CD4-positive, alpha-beta T cell treated with Interleukin-4 for 4 hours (primary cell): ENCODE measurements at regions not wholly inside any gene's neighbourhood (a gene's known extent, or its start where the extent isn't known, plus 50 kb on each side); places are given as distances from the start of the nearest gene placed in this dataset.
"Not testable (repeated sequence)": the region's sequence is repeated elsewhere in the genome, so short reads cannot be mapped to it uniquely, and the experiment has no call there.

ENCODE experiments used
- DNase-seq: peaks from one replicate; pipeline ENCODE4 v3.0.0-alpha.2; 2020

DNA sequence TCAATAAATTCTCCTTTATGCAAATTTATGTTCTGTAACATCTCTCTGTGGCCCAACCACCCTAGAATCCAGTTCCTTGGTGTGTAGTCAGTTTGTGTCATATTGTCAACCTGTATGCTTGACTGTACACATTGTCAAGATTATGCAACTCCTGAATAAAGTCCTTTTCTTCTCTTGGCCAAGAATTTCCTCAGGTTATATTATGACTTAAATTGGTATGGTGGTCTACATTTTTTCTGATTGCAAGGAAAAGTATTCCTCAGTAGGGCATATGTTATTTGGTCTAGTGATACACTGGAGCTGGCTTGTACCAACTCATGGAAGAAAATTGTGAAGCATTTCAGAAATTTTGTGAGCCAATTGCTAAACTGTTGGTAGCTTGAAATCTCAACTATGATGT lies 482.8 kb upstream of the CHORDC1 start:
- no peak for DNase-seq

DNA sequence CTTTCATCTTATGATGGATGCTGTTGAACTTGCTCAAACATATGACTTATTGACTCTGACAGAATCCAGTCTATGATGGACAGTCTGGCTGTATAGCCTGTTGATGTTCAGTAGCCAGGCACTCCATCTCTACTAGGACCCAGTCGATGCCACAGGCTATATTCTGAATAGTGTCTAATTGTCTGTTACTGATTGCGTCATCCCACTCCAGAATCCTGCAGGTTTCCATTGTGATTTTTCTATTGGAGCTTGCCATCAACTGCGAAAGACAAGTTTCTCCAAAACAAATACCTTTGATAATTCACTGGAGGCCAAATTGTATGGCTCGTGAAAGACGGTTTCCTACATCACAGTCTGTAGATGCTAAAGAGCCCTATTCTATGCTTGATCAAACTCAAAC lies 481.7 kb upstream of the CHORDC1 start:
- DNase-seq = no peak

DNA sequence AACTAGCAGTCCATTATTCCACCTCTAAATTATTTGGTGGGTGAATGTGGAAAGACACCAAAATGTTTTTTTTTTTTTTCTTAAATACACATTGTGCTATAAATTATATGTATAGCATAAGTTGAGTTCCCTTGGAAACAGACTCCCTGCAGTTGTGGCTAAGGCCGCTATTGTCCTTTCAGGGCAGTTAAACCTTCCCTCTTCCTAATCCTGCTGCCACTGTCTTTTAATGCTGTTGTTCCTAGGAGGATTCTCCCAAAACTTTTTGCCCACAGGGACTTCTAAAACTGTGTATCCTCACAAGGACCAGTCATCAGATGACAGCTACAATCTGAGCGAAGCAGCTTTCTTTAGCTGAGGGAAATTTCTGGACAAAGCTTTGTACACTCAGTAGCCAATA lies 478.9 kb upstream of the CHORDC1 start:
- DNase-seq = no peak

DNA sequence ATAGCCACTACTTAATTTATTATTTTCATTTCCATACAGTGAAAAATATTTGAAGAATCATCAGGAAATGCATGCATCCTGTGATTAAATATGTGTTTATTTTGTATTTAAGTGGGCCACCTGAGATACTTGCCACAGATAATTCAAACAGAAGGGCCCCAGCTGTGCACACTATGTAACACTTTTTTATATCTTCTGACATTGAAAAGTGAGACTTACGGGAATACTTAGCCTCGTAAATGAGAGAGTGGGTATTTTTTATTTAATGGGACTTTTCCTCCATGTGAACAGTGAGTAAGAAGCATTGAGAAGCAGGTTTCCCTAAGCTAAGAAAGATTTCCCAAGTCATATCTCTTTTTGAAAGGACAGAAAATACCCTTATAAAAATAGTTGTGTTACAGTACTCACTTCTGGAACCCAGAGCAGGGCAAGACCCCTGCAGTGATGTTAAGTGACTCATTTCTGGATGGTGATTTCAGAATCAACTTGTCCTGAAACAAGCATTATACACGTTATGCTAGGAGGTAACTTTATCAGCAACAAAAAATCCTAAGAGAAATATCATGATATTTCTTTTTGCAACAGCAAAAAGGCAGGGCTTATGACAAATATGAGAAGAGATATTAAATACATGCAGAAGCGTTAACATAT lies 478.1 kb upstream of the CHORDC1 start:
- no peak for DNase-seq

DNA sequence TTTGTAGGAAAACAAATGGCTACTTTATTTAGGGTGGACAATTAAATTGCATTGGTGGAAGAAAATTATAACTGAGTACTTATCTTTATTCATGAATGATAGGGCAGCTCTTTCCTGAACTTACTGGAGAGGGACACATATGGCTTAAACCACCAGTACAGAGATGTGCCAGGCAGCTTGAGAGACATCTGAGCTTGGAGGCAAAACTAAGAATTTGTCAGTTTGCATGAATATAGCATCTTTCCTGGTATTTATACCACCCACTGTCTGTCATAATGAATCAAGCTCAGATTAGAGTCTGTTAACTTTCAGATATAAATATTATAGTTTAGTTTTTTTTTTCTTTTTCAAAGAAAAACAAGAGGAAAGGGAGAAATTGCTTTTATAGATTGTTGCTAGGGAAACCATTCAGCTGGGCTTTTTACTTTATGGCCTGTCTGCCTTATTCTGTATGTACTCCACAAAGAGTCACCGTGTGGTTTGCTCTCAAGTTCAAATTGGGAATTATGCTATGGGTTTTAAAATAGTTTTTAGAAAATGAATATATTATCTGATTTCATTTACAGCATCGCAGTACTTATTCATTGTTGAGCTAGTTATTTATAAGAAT lies 477.0 kb upstream of the CHORDC1 start:
- no peak for DNase-seq

DNA sequence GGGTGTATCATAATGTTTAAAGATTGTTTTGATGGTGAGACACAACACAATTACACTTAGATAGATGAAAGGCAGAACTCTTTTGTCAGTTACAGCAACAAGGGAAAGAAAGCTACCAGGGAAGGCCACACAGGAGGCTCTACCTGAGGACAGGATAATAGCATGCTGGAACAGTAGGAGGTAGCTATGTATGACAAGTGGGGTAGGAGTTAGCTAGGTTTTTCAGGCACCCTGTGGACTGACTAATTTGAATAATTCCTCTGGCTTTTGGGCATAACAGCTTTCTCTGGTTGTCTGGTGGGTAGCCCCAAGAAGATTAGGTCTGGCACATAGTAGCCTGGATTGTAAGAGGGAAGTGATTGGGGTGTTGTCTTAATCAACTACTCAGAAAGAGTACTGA lies 475.4 kb upstream of the CHORDC1 start:
- DNase-seq = no peak

DNA sequence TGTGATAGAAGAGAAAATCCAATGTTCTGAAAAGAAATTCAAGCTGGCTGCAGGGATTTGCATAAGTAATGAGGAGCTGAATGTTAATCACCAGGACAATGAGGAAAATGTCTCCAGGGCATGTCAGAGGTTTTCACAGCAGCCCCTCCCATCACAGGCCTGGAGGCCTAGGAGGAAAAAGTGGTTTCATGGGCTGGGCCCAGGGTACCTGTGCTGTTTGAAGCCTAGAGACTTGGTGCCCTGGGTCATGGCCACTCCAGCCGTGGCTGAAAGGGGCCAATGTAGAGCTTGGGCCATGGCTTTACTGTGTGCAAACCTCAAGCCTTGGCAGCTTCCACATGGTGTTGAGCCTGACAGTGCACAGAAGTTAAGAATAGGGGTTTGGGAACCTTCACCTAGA lies 452.6 kb upstream of the CHORDC1 start:
- not testable (repeated sequence) for DNase-seq

DNA sequence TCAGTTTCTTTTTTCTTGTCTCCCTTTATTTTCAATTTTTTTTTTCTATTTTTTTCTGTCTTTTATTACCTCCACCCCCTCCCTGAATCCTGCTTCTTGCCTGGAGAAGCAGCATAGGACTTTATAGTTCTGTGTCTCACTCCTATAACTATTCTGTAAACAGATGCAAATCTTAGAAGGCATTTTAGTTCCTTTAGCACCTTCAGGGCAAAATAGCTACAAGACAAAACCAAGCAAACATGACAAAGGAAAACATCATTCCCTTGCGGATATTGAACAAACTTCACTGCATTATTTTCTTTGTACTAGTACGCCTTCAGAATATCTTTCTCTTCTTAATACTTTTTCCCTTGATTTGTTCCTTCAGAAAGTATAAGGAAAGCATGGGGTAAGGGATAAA lies 446.2 kb upstream of the CHORDC1 start:
- DNase-seq = no peak

DNA sequence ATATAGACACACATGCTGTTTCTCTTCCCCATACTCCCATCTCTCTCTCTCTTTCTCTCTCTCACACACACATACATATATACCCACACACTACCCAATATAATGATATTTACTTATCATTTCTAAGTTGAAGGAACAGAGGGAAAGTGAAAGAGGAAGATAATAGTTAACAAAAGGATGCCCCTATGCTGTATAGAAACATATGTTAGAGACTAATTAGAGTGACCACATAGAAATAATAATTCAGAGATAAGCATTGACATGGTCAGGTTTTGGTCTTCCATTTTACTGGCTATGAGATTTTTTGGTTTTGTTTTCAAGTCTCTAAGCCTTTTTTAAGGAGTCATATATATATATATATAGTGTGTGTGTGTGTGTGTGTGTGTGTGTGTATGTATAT lies 445.7 kb upstream of the CHORDC1 start:
- DNase-seq = no peak

DNA sequence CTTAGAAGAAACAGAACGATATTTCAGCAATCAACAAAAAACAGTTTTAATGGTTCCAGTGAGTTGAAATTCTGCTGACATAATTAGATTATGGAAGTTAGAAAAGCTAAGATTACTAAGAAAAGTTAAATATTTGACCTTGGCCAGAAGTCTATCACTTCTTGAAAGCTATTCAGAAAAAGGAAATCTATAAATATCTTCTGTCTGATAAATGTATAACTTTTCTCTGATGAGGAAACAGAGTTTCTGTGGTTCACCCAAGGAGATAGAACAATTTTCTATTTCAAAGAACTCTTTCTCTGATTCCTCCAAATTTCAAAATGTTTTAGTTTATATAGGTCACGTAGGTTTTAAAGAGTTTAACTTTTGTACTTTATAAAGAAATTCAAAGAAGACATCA lies 438.4 kb upstream of the CHORDC1 start:
- no peak for DNase-seq

DNA sequence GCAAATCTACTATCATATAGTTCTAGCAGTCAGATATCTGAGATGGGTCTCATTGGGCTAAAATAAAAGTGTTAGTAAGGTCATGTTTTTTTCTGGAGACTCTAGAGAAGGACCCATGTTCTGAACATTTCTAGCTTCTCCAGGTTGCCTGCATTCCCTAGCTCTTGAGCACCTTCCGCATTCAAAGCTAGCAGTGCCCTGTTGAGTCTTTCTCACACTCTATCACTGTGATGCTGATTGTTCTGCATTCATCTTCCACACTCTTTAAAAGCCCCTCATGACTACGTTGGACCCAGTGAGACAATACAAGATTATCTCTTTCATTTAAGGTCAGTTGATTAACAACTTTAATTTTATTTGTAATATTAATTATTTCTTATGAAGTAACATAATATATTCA lies 433.3 kb upstream of the CHORDC1 start:
- DNase-seq = no peak

DNA sequence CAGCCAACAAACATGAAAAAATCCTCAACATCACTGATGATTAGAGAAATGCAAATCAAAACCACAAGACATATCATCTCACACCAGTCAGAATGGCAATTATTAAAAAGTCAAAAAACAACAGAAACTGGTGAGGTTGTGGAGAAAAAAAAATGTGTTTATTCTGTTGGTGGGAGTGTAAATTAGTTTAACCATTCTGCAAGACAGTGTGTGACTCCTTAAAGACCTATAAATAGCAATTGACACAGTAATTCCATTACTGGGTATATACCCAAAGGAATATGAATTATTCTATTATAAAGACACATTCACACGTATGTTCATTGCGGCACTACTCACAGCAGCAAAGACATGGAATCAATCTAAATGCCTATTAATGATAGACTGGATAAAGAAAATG lies 427.3 kb upstream of the CHORDC1 start:
- DNase-seq = no peak

DNA sequence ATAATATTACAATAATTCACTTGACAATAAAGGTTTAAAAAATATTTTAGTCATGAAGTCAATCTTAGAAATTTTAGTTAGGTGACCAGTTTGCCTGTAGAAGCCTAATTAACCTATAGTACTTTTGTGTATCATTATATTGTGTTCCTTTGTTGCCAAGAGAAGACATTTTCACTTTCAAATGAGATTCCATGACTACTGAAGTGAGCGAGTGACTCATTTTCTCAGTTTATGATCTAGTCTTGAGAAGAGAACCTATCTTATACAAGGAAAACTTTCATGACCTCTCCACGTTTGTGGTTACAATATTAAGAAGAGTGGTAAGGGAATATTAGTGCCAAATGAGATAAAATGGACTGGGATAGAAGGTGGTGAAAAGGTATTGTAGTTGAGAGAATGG lies 423.9 kb upstream of the CHORDC1 start:
- no peak for DNase-seq

DNA sequence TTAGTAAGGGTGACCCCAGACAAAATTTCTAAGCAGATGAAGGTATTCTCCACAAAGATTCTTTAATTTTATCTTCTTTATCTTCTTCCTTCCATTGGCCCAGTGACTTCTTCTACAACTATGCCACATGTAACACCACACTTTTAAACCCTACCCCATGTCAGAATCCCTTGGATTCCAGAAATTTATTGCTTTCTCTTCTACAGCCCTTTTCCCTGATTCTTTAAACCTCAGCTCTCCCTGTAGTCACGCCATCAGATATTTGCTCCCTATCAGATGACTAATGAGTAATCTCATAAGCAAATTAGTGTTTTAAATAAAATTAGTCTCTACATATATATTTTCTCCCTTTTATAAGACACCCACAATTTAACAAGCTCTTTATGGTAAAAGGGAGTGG lies 423.4 kb upstream of the CHORDC1 start:
- no peak for DNase-seq

DNA sequence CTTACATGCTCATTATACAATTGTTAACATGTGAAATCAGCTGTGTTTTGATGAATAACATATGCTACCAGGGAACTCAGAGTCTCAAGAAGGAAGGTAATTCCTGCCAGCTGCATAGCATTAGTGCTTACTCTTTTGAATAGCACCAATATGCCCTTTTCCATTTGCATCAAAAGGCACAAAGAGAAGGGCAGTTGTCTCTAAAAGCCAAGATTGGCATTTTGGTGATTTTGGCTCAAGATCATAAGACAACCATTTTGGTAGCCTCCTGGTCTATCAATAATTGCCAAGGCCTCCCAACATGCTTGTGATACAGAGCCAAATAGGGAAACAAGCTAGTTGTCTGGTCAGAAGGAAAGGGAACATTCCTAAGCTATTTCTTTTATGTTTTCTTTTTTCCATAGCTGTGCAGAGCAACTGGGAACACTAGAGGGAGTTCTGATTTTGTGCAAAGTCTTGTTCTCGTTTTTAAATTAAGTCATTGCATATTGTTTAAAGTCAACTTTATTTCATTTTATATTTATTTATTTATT lies 416.7 kb upstream of the CHORDC1 start:
- no peak for DNase-seq

DNA sequence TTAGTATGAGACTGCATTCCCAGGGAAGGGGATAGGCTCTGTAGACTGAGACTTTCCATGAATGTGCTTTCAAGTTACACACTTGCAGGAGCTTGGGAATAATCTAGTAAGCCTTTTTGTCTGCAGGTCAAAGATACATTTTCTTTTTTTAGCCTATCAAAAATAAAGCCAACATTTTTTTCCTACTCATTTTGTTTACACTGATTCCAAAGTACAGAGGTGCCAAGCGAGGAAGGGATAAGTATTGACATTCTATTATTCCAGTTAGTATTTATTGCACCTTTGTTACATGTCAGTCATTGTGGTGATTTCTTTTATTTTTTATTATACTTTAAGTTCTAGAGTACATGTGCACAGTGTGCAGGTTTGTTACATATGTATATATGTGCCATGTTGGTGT lies 413.0 kb upstream of the CHORDC1 start:
- DNase-seq = no peak

DNA sequence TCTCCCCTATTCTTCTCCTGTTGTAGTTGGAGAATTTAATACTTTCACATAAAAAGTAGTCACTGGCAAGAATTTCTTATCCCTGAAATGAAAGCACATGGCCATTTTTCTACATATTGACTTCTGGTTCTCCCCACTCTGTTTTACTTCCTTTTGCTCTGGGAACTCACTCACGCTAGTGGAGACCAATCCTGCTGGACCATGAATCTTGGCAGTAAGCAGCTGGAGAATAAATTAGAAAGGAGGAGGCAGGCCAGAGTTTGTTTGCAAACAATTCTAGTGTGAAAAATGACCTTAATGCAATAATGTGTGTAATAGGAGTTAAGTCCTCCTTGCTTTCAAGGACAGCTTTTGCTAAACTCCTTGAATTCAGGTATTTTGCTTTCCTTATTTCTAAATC lies 412.3 kb upstream of the CHORDC1 start:
- no peak for DNase-seq

DNA sequence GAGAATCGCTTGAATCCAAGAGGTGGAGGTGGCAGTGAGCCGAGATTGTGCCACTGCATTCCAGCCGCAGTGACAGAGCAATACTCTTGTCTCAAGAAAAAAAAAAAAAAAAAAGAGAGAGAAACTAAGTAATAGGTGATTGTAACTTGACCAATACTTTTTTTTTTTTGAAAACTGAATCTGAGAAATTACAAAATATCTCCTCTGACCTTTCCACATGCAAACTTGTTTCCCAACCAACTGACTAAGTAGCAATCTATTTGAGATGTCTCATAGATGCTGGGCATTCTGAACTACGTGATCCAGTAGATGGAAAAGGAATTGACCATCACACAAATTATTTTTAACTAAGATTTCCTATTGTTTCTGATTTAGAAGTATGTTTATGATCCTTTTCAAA lies 407.3 kb upstream of the CHORDC1 start:
- DNase-seq = no peak

DNA sequence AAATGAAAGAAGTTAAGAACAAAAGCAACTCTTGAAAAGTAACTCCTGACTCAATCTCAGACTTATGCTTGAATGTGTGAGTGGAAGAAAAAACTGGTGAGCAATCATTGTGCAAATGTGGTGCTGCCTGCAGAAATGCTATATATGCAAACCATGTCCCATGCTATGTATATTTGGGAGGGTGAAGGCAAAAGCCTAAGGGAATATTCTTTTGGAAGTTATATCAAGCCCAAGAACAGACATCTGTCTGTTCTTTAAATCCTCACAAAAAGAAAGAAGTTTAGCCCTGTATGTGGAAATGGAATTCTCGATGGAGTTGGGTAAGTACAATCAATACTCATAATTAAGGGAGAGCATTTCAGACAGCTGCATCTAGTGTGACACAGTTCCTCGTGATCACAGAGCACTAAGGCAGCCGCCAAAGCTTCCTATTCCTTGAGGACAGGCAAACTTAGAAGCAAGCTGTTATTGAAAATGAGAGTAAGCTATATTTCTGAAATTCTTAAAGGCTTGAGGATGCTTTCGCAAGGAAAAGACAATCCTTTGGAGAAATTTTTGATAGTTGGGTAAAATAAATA lies 406.5 kb upstream of the CHORDC1 start:
- DNase-seq = no peak

DNA sequence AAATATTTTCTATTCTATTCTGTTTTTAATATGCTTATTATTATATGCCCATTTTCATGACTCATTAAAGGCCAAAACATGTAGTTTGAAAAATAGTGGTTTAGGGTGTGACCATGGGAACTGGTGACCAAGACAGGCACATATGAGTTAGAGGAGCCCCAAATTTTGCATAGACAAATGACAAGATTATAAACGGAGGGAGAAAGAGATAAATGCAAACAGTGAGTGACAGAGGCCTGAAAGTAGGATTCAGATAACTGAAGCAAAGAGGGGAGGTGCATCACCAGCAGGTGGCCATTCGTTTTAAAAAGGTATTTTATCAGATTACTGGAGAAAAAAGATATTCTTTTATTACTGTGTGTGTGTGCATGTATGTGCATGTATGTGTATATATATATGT lies 391.5 kb upstream of the CHORDC1 start:
- no peak for DNase-seq

DNA sequence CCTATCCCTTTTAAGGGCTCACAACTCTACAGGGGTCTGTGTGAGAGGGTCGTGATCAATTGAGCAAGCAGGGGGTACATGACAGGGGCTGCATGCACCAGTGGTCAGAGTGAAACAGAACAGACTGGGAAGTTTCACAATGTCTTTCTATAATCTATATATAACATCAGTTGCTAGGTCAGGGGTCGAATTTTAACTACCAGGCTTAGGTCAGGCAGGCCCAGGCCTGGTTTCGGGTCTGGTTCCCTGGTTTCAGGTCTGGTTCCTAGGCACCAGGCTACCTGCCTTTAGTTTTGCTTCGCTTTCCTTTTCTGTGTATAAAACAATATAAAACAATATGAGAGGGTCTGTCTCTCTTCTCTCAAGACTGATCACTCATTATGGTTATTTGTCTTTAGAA lies 390.2 kb upstream of the CHORDC1 start:
- not testable (repeated sequence) for DNase-seq

DNA sequence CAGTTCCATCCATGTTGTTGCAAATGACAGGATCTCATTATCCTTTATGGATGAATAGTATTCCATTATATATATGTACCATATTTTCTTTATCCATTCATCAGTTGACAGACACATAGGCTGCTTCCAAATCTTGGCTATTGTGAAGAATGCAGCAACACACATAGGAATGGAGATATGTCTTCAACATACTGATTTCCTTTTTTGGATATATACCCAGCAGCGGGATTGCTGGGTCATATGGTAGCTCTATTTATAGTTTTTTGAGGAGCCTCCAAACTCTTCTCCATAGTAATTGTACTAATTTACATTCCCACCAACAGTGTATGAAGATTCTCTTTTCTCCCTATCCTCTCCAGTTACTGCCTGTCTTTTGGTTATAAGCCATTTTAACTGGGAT lies 383.9 kb upstream of the CHORDC1 start:
- DNase-seq = no peak

DNA sequence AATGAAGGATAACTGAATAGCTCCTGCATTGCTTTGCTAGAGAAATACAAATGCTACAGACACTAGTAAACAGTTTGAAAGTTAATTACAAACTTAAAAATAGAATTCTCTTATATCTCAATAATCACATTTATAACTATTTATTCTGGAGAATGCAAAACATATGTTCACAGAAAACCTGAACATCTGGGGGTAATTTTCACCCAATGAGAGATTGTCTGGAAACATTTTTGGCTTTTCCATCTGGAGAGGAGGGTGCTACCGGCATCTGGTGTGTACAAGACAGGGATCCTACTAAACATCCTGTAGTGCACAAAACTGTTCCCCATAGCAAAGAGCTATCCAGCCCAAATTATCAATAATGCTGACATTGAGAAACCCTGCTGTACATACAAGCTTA lies 378.4 kb upstream of the CHORDC1 start:
- no peak for DNase-seq

DNA sequence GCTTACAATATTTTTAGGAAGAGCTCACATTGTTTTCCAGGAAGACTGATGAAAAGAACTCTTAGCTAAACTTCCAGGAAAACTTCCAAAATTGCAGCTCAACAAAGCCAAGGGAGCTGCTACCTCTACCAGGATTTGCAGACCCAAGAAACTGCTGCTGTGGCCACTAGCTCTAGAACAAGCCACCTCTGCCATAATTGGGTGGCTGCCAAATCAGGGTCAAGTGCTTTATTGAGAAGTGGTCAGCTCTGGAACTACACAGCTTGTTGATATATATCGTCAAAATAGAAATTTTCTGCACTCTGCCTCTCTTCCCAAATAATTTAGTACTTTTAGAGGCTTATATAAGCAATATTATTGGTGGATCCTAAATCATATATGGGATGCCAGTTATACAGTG lies 371.8 kb upstream of the CHORDC1 start:
- DNase-seq = no peak

DNA sequence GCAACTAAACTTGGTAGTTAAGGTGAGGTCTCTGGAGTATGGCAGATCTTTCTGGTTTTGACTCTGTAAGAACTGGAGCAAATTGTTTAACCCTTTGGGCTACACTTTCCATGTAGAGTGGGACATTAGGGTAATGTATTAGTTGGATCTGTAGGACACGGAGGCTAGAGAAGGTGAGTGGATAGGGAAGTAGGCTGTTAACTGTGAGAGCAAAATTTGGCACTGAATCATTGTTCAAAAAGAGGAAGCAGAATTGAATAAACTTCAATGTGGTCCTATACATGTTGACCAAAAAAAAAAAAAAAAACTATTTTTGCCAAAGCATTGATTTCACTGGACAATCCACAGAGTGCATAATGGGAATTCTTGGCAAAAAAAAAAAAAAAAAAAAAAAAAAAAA lies 370.2 kb upstream of the CHORDC1 start:
- no peak for DNase-seq
